Activated CD4-positive, alpha-beta T cell treated with anti-CD3 and anti-CD28 coated beads, Interleukin-2, amount 50 U/mL, for 48 hours (primary cell): ENCODE measurements at regions not wholly inside any gene's neighbourhood (a gene's known extent, or its start where the extent isn't known, plus 50 kb on each side); places are given as distances from the start of the nearest gene placed in this dataset.
"Not testable (repeated sequence)": the region's sequence is repeated elsewhere in the genome, so short reads cannot be mapped to it uniquely, and the experiment has no call there.

Experiments used
- DNase-seq, 2 experiments: peaks; one replicate each; pipeline ENCODE4 v3.0.0-alpha.2; 2020

DNA sequence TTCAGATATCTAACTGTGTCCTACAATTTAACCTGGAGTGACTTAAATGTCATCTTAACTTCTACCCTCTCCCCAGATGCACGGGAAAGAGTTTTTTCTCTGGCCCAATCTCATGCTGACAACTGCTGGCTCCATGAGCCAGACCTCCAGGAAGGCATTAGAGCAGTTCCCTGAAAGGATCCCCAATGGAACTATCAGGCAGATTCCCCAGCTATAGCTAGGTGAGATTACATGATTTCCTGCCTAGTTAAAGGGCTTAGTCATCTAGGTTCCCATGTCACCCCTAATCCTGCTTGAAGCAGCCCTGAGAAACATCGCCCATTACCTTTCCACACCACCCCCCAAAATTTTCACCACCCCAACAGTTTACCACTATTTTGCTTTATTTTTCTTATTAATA, 373.5 kb upstream of the TRPC7 start:
- DNase-seq: no peak

- no peak for DNase-seq
These were observed 370.7 kb upstream of the TRPC7 start for GRCh38 chr5:136736021-136736420.

- not testable (repeated sequence) for DNase-seq
These were observed 370.3 kb upstream of the TRPC7 start for GRCh38 chr5:136735611-136736010.

DNA sequence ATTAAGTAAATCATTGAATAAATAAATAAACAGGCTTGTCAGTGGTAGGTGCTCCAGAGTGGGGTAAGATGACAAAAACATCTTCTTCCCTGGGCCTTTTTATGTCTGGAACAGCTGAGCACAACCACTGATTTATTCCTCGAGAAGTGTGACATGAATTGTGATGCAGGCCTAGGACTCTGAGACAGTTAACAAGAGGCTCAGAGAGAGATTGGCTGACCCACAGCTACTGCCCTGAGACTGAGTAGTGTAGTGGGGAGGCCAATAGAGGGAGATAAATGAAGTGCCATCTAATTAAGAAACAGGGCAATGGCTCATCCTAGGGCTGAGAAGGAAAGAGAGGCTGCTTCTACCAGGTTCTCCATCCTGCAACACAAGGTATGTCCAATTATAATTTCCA, 369.3 kb upstream of the TRPC7 start:
- no peak for DNase-seq

- DNase-seq: no peak
These were observed 367.4 kb upstream of the TRPC7 start for GRCh38 chr5:136732751-136733150.

DNA sequence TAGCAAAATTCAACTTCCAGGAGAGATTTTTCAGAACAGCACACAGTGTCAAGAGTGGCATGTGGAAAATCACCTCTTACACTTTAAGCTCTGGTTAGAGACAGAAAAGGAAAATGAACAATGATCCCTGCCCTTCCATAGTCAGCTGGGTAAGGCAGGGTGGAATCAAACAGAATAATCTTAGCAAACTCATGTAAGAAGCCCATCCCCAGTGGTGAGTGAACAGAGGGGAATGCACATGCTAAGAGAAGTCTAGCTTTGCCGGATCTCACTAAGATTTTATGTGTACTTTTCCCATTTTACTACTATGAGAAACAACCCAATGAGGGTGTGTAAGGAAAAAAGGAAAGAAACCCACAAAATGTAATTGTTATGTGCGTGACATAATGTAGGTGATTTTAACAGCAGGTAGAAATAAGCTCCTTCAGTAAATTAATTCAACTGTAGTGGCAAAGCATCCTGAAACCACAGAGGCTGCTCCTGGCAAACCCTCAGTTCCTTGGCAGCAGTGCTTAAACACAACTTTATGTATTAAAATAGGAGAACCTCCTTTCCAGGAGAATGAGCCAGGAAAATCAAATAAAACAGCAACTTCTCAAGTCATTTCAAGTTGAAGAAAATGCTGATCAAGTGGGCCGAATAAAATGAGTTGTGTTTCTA, 366.0 kb upstream of the TRPC7 start:
- no peak for DNase-seq

GRCh38 chr5:136730426-136730825, 365.1 kb upstream of the TRPC7 start:
- no peak for DNase-seq

DNA sequence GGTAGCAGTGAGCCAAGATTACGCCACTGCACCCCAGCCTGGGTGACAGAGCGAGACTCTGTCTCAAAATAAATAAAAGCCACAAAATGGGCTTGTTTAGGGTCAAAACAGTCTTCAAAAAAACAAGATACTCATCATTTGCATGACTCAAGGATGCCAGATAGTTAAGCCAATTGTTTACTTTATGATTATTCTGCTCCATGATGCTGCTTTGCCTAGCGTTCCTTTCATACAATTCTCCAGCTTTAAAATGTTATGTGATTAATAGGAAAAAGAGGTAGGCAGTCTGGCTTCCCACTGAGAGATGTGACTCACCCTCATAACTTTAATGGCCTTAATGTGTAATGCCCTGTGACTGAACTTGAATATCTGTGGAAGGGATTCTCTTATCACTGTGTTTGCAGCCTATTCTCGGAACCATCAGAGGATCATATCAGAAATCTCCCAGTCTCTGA, 364.6 kb upstream of the TRPC7 start:
- DNase-seq: no peak

GRCh38 chr5:136726506-136726905, 361.2 kb upstream of the TRPC7 start:
- DNase-seq: no peak

DNA sequence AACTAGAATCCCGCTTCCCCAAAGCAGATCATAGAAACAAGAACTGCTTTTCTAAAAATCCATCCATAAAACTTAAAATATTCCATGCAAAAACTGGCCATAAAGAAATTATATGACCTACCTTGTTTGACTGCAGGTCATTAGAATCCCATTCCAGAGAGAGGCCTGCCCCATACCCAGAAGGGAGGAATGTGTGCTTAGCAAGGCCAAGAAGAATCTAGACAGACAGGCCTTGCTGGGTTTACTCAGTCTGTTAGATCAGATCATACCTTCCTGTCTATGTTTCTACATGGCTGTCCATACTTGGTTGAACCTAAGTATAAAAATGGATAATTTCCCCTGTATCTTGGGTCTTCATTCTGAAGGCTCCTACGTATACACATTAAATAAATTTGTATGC, 358.8 kb upstream of the TRPC7 start:
- no peak for DNase-seq

GRCh38 chr5:136722581-136722980, 357.2 kb upstream of the TRPC7 start:
- no peak for DNase-seq

DNA sequence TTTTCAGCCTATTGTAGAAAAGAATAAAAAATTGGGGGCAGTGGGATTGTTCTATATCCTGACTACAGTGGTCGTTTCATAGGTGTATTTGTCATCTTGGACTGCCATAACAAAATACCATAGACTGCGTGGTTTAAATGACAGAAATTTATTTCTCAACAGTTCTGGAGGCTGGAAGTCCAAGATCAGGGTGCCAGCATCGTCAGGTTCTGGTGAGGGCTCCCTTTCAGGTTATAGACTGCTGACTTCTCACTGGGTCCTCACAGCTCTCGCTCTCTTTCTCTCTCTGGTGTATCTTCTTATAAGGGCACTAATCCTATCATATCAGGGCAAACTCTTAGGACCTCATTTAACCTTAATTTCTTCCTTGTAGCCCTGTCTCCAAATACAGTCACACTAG, 356.7 kb upstream of the TRPC7 start:
- no peak for DNase-seq

DNA sequence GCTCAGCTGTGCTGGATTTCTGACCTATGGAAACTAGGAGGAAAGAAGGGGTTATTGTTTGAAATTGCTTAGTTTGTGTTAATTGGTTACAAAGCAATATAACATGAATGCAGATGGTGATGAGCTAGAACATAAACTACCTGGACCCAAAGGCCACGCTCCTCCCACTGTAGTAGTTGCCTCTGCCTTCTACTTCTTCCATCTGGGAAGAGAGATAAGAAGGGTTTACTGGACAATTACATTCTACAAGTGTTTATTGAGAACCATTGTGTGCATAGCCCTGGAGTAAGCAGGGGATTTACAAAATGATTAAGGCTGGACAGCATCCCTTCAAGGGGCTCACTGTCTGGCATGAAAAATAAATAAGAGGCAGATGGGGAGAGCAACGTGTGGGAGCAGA, 355.3 kb upstream of the TRPC7 start:
- DNase-seq: no peak

- DNase-seq: no peak
These were observed 352.6 kb upstream of the TRPC7 start for GRCh38 chr5:136717917-136718316.

GRCh38 chr5:136714286-136714685, 348.9 kb upstream of the TRPC7 start:
- DNase-seq: no peak

- DNase-seq: no peak
These were observed 347.3 kb upstream of the TRPC7 start for GRCh38 chr5:136712628-136713027.

DNA sequence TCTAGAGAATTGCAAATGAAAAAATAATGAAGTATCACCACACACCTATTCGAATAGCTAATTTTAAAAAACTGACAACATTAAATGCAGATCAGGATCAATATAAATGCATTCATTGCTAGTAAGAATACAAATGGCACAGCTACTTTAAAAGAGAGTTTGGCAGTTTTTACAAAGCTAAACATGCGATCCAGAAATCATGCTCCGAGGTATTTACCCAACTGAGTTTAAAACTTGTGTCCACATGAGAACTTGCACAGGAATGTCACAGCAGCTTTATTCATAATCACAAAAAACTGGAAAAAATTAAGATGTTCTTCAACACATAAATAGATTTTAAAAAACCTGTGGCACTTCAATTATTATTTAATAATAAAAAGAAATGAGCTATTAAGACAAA, 345.5 kb upstream of the TRPC7 start:
- no peak for DNase-seq

DNA sequence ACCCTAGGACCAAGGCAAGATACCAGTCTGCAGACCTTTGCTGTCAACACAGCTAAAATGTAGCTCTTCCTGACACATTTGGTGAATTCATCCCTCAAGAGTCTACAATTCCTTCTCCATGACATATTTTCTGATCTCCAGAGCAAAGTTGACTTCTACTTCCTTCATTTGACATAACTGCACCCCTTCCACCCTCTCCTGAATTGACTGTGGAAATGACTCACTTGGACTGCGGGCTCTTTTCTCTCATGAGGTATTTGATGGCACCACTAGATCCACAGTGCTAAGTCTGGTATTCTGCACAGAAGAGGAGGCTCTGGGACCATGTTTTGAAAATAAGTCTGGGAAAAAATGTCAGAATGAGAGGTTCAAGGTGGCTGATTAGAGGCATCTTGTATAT, 338.4 kb upstream of the TRPC7 start:
- DNase-seq: no peak

DNA sequence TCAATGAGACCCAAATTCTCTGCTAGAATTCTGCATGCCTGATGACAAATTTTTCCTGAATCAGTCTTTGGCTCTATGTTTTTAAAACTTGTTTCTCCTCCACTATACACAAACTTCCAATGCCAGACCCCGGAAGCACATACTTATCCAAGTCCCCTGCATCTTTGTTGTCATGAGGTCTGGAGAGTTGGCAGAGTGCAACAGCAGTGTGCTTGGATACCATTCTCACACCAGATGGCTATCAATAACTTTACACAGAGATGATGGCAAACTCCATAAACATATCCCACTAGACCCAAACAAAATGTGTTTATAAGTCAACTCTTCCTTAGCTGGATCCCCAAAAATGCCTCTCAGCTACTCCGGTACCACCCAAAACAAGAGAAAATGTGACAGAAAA, 337.7 kb upstream of the TRPC7 start:
- no peak for DNase-seq

- DNase-seq: no peak
These were observed 335.8 kb upstream of the TRPC7 start for GRCh38 chr5:136701191-136701590.

- DNase-seq: no peak
These were observed 334.3 kb upstream of the TRPC7 start for GRCh38 chr5:136699651-136700050.

GRCh38 chr5:136698970-136699369, 333.6 kb upstream of the TRPC7 start:
- no peak for DNase-seq

DNA sequence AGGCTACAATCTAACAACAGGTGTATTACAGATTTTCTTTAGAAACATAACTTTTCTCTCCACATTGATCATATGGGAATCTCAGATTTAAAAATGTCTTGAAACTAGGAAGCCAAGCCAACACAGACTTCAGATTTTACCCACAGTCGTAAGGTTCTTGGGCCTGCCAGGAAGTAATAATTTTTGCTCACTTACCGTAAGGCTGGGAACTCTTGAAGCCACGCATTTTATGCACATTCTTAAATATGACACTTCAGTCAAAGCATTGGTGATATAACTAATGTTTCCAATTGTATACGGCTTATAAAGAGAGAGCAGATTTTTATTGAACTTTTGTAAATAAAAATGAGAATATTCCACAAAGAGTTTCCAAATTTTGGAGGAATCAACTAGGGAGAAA, 328.9 kb upstream of the TRPC7 start:
- DNase-seq: no peak

GRCh38 chr5:136689552-136689951, 324.2 kb upstream of the TRPC7 start:
- DNase-seq: no peak

GRCh38 chr5:136686192-136686872, 321.0 kb upstream of the TRPC7 start:
- no peak for DNase-seq
